Stimulated activated CD4-positive, alpha-beta T cell treated with anti-CD3 and anti-CD28 coated beads, Interleukin-4, amount 100 ng/mL, for 4 hours (primary cell): ENCODE measurements at regions not wholly inside any gene's neighbourhood (a gene's known extent, or its start where the extent isn't known, plus 50 kb on each side); places are given as distances from the start of the nearest gene placed in this dataset.
"Not testable (repeated sequence)": the region's sequence is repeated elsewhere in the genome, so short reads cannot be mapped to it uniquely, and the experiment has no call there.

Source experiments
- DNase-seq, 2 experiments: peaks; one replicate each; pipeline ENCODE4 v3.0.0-alpha.2; 2020

DNA sequence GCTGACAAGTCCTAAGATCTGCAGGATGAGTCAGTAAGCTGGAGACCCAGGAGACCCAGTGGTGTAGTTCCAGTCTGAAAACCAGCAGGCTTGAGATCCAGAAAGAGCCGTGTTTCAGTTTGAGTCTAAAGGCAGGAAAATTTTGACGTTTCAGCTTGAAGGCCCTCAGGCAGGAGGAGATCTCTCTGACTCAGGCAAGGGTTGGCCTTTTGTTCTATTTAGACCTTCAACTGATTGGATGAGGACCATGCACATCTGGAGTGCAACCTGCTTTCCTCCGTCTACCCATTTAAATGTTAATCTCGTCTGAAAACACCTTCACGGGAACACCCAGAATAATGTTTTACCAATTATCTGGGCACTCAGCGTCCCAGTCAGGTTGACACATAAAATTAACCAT is 69.5 kb downstream of the NPIPA7 start:
- not testable (repeated sequence) for DNase-seq

DNA sequence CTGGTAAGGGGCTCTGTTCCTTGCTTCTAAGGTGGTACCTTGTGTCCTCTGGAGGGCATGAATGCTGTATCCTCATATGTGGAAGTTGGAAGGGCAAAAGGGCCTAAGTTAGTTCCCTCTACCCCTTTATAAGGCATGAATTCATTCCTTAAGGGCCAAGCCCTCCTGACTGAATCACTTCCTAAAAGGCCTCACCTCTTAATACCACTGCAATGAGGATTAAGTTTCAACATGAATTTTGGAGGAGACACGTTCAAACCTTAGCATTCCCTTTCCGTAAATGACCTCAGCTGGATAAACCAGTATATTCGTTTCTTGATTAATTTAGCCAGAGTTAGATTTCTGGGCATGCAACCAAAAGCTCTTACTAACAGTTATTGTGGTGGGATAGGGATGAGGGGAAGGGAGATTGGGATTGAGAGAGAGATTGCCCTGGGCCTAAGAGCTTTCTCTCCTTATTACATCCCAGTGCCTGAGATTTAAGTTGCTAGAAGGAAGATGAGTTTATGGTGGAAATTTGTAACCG is 70.8 kb downstream of the NPIPA7 start:
- not testable (repeated sequence) for DNase-seq

DNA sequence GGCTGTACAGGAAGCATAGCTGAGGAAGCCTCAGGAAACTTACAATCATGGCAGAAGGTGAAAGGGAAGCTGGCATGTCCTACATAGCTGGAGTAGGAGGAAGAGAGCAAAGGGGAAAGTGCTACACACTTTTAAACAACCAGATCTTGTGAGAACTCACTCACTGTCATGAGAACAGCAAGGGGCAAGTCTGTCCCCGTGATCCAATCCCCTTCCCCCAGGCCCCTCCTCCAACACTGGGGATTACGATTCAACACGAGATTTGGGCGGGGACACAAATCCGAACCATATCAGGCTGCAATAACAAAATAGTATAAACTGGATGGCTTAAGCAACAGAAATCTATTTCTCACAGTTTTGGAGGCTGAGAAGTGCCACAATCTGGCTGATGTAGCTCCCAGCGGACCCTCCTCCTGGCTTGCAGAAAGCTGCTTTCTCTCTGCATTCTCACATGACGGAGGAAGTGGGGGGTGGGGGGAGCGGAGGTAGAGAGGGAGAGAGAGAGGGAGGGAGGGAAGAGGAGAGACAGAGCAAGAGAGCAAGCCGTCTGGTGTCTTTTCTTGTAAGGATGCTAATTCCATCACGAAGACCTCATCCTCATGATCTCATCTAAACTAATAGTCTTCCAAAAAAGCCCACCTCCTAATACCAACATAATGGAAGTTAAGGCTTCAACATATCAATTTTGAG is 72.9 kb downstream of the NPIPA7 start:
- not testable (repeated sequence) for DNase-seq

DNA sequence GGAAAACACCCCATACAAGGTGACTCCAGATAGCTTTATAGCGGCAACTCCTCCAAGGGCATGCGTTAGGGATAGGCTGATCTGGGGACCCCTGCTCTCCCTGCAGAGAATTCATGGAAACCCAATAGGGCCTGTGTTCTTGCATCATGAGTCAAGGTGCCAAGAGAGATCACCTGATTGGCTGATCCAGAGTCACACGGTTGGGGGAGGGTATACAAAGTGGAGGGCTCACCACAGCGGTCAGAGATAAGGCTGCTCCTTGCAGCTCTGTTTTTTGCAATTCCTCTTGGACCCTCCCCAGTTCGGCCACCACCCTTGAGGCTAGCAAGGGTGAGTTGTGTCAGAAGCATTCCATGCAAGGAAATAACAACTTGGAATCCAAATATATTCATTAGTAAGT is 79.6 kb downstream of the NPIPA7 start:
- not testable (repeated sequence) for DNase-seq

DNA sequence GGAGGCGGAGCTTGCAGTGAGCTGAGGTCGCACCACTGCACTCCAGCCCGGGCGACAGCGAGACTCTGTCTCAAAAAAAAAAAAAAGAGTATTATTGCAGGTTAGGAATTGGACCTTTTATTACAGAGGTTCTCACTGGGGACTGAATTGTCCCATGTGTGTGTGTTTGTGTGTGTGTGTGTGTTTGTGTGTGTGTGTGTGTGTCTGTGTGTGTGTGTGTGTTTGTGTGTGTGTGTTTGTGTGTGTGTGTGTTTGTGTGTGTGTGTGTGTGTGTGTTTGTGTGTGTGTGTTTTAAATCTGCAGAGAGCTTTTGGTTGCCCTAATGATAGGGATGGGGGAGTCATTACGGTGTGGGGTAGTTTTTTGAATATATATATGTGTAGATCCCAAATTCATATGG is 84.9 kb downstream of the NPIPA7 start:
- not testable (repeated sequence) for DNase-seq

DNA sequence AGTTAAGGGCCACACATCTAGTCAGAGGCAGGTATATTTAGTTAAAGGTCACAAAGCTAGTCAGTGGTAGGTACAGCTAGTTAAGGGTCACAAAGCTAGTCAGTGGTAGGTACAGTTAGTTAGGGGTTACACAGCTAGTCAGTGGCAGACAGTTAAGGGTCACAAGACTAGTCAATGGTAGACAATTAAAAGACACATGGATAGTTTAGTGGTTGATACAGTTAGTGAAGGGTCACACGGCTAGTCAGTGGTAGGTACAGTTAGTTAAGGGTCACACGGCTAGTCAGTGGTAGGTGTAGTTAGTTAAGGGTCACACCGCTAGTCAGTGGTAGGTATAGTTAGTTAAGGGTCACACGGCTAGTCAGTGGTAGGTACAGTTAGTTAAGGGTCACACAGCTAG is 110.0 kb downstream of the NPIPA7 start:
- not testable (repeated sequence) for DNase-seq

DNA sequence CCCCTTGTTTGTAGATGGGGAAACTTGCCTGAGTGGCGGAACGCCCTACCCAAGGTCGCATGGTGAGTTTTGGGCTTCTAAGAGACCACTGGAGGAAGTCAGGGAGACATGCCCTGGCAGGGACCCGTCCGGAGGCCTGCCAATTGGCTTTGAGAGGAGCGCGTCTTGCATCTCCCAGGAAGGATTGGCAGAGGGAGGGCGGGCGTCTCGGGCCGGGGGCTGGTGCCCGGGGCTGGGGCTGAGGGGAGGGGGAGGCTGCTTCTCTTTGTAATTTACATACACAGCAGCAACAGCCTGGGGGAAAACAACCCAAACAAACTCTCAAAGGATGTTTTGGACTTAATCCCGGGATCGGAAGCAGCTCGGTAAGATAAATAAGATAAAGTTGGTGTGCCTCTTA is 110.5 kb downstream of the NPIPA7 start:
- DNase-seq: not testable (repeated sequence)

DNA sequence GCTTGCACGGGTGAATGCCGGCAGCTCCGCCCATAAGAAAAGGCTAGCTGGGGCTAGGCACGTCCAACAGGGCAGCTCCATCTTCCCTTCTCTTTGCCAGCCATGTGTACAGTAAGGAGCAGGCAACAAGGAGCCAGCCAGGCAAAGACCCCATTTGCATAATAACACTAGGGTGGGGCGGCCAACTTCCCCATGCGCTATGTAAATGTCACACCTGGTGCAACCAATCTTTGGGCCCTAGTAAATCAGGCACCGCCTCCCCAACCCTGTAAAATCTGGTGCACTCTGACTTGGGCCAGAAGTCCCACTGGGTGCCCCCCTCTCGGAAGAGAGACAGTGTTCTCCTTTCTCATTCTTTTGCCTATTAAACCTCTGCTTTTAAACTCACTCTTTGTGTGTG is 115.2 kb downstream of the NPIPA7 start:
- not testable (repeated sequence) for DNase-seq

DNA sequence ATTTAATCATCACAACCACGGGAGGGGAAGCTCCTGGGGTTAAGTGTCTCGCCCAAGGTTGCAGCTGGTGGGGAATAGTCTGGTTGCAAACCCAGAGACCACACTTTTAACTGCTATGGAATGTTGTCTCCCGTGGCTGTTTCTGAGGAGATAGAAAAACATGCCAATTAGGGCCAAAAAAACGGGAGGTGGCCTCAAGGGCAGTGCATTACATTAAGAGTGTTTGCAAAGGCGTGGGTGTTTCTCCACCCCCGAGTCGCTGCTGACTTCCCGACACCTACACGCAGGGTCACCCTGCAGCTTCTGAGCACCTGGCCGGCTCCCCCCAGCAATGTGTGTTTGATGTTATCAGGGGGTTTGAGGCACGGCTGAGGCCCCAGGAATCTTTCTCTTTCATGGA is 116.1 kb downstream of the NPIPA7 start:
- DNase-seq: not testable (repeated sequence)

DNA sequence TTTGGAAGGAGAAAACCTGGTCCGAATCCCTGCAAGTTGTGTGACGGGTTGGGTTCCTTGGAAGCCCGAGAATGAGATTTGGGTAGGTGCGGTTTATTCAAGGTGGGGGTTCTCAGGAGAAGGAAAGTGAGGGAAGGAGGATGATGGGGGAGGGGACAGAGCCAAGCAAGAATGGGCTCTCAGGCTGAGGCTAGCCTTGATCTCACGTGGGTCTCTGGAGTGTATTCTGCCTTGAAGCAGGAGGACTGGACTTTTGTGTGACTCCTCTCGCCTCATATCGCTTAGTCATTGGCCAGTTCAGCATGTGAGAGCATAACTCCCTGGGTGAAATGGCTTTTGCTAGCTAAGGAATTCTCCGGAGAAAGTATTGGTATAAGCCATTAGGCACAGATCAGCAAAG is 120.9 kb downstream of the NPIPA7 start:
- not testable (repeated sequence) for DNase-seq

DNA sequence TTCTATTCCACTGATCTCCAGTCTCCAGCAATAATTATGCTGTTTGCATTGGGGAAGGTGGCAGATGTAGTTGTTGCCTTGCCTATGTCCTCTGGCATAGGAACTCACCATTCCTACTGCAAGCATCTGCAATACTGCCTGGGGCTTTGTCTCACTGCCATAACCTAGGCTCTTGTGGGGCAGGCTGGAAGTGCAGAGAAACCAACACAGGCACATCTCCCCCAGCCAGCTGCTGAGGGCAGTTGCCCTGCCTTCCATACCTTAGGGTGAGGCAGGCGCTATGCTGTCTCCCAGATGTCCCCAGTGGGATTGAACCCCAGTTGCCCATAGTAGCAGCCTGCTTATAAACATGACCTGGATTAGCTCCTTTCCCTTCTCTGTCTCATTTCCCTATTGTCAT is 128.1 kb downstream of the NPIPA7 start:
- not testable (repeated sequence) for DNase-seq

DNA sequence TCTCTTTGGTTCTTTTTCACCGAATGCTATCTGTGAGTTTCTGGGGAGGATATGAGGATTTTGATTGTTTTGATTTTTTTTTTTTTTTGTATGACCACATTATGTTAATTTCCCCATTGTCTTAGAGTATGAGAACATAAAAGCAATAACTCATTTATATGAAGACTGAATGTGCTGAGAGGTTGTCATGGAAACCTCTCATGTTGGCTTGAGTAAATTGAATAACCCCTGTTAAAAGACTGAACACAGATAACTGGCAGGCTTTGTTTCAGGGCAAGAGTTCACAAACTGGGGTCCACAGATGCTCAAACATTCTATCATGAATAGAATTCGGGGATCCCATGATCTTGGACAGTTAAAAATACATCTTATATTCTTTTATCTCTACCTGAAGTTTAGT is 129.4 kb downstream of the NPIPA7 start:
- not testable (repeated sequence) for DNase-seq

DNA sequence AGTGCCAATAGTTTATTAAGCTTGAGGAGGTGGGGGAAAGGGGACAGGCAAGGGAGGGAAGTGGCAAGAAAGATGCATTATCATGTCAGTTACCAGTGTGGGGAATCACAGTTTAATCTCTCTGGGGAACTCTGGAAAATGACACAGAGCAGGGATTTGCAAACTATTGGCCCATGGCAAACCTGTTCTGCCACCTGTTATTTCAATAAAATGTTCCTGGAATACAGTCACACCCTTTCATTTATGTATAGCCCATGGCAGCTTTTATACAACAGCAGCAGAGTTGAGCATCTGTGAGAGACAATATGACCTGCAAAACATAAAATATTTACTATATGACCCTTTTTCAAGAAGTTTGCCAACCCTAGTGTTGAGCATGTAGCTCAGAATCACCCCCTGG is 140.5 kb downstream of the NPIPA7 start:
- DNase-seq: not testable (repeated sequence)

DNA sequence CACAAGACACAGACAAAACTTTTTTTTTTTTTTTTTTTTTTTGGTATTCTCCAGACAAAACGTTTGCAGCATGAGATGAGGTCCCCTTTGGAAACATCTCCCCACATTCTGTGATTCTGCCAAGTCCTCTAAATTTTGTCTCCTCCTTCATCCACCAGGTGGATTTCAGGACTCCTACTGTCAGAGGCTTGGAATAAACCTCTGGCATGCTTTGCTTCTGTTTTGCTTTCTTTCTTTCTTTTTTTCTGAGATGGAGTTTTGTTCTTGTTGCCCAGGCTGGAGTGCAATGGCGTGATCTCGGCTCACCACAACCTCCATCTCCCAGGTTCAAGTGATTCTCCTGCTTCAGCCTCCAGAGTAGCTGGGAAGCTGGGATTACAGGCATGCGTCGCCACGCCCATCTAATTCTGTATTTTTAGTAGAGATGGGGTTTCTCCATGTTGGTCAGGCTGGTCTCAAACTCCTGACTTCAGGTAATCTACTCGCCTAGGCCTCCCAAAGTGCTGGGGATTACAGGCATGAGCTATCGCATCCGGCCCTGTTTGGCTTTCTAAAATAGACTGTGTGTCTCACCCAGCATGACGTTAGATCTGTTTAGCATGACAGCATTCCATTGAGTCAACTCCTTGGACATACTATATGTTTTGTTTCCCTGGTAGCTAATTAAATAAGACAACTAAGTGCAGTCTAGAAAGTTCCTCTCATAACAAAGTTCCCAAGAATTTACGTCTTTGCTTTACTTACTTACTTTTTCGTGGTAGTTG is 142.5 kb downstream of the NPIPA7 start:
- DNase-seq: not testable (repeated sequence)

DNA sequence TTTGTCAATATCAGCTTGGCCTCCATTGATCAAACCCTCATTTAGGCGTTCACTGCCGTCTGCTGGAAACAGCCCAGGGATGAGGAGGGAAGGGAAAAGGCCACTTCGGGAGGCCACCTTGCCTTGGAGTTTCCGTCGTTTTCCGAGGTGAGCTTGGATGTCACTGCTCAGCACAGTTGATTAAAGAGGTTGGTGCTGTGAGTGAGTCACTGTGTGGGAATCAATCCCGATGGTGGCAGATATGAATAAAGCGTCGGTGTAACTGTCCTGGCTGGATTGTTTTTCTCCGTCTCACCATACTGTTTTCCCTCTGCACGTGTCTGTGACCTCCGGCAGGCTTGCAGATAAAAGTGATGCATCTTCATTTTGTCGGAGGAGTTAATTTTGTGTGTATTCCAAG is 148.1 kb downstream of the NPIPA7 start:
- DNase-seq: not testable (repeated sequence)

DNA sequence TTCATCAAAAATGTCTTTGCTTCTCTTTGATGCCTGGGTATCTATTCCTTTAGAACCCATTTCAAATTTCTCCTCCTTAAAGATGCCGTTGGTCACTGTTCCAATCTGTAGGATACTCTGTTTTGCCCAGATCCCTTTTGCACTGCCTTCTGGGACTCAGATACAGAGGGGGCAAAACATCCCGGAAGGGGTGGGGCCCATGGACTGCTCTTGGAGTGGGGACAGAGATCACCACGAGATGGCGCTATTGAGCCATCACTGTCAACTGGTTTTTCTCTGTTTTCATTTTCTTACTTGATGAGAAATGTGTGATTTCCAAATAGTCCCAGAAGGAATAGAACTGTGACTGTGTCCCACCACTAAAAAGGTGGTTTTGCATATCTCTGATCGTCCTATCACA is 151.8 kb downstream of the NPIPA7 start:
- DNase-seq: not testable (repeated sequence)

DNA sequence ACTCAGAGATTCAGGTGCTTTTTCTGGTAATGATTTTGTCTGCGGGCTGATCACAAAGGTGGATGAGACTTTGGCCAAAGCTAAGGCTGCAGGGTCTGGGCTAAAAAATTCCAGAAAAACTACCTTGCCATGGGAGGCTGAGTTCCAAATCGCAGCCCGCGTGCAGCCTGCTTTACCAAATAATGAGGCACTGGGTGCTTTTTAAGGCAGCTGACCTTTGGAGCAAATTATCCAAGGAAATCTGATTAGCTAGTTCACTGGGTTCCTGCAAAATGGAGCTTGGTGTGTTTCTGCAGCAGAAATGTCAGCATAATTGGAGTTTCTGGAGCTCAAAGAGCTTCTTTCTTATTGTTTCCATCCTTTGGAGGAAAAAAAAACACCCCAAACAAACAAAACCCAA is 156.6 kb downstream of the NPIPA7 start:
- DNase-seq: not testable (repeated sequence)

DNA sequence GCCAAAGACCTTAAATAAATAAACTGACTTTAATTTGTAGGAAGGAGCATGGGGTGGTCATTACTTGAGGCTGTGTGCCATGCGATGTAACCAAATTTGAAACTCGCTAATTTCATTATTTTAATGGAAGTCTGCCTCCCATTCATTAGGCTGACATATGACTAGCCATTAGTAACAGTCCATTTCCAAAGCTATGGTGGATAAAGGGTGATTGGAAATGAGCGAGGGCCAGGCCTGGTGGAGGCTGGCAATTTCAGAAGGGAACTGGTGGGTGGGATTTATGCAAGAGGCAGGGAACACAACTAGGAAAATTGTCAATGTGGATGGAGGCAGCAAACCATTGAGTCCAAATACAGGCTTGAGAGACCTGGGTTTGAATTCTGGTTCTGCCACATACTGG is 157.2 kb downstream of the NPIPA7 start:
- DNase-seq: not testable (repeated sequence)

DNA sequence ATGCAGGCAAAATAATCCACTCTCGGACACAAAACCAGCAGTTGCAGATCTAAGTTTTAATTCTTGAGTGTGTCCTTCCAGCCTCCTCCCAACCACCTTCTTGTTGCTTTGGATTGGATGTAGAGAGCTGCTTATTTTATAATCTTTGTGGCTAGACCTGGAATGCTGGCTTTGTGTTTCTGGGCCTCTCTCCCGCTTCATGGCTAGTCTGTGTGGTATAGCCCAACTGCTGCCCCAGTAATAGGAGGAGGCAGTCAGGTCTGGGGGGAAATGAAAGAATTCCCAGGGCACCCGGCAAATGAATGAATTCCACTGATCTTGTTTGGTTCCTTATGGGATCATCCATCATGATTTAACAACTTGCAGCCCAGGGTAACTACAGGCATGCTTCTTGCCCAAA is 170.8 kb downstream of the NPIPA7 start:
- not testable (repeated sequence) for DNase-seq

DNA sequence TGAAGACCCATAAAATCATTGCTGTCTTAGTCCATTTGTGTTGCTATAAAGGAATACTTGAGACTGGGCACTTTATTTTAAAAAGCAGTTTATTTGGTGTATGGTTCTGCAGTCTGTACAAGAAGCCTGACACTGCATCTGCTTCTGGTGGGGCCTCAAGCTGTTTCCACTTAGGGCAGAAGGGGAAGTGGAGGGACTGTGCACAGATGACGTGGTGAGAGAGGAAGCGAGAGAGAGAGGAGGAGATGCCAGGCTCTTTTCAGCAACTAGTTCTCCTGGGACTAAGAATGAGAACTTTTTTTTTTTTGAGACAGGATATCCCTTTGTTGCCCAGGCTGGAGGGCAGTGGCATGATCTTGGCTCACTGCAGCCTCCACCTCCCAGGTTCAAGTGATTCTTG is 171.9 kb downstream of the NPIPA7 start:
- DNase-seq: not testable (repeated sequence)

DNA sequence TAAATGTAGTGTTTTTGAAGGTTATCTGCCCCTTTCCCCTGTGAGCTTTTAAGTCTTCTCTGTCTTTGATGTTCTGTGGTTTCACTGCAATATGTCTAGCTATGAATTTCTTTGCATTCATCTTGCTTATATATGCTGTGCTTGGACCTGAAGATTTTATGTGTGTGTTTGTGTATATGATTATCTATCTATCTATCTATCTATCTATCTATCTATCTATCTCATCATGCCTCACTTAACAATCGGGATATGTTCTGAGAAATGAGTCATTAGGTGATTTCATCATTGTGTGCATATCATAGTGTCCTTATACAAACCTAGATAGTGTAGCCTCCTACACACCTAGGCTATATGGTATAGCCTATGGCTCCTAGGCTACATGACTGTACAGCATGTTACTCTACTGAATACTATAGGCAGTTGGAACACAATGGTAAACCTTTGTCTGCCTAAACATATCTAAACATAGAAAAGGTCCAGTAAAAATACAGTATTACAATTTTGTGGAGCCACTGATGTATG is 173.9 kb downstream of the NPIPA7 start:
- not testable (repeated sequence) for DNase-seq

DNA sequence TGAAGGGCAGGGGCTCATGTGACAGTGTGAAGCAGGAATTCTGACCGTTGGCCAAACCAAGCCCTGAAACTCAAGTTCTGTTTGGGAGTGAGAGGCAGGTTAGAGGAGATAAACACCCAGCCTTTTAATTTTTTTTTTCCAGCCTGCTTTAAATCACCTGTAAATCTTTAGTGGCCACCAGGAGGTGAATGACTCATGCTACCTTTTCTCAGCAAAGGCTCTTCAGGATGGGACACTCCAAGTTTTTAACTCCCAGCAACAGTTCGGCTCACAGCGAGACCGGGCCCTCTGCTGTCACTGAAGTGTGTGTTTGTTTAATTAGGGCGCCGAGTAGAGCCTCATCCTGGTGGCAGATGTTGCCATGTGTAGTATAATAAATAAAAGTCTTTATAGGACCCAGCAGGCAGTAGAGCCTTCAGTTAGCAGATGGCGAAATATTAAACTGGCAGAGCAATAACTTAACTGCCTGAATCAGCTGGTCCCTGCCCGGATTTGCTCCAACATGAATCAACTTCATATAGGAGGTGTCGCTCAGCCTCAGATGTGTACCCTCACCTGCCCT is 180.3 kb downstream of the NPIPA7 start:
- not testable (repeated sequence) for DNase-seq

DNA sequence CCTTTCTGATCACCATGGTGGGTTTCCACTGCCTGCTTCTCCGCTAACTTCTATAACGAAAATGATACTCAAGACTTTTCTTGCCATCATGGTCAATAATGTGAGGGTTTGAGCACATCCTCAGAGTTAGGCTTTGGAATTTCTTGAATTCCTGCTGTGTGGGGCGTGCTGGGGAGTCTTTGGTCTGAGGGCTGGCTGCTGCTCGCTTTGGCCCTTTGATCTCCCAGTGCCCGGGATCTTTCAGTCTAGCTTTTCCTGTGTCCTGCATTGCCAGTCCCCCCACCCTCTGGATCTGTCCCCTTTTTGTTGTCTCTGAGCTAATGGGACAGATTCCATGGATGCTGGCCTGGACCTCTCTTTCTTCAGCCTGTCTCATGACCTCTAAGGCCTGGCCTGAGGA is 182.6 kb downstream of the NPIPA7 start:
- not testable (repeated sequence) for DNase-seq
